ENCODE measurements at regions not wholly inside any gene's neighbourhood (a gene's known extent, or its start where the extent isn't known, plus 50 kb on each side); places are given as distances from the start of the nearest gene placed in this dataset.
A peak's percentile ranks its signal among the peaks of the same experiment; 100 is the strongest.

GRCh38 chr15:100780208-100780800, 99.3 kb upstream of the ALDH1A3 start:
- TF ChIP-seq CTCF (IDR thresholded peaks at IDR 0.05): no peak
- DNase-seq (peak; percentile 38), ATAC-seq (no peak)
- Histone ChIP-seq H3K9me3 (no peaks in the 10 kb centered on the region), H3K36me3 (no peaks in the 10 kb centered on the region), H3K4me1 (no peaks in the 10 kb centered on the region), H3K27me3 (no peaks in the 10 kb centered on the region), H3K4me3 (no peak overlapping the region), H3K27ac (no peak overlapping the region)
- intact Hi-C loops (cut with DNase I): no loop called here

- peak; percentile 37 for DNase-seq
- no peak overlapping the region for H3K4me3 ChIP-seq
- H3K4me1 ChIP-seq: no peaks in the 10 kb centered on the region
- no peaks in the 10 kb centered on the region for H3K9me3 ChIP-seq
- no peak overlapping the region for H3K27ac ChIP-seq
- no peak for TF ChIP-seq CTCF (IDR thresholded peaks at IDR 0.05)
- H3K36me3 ChIP-seq: no peaks in the 10 kb centered on the region
- intact Hi-C loops (cut with DNase I): no loop called here
- no peak for ATAC-seq
- no peaks in the 10 kb centered on the region for H3K27me3 ChIP-seq
These were observed 98.3 kb upstream of the ALDH1A3 start for GRCh38 chr15:100781061-100781960.

GRCh38 chr15:100781961-100782530, 97.6 kb upstream of the ALDH1A3 start:
- ATAC-seq: no peak
- Histone ChIP-seq H3K9me3 (no peaks in the 10 kb centered on the region), H3K27me3 (no peaks in the 10 kb centered on the region), H3K4me1 (no peaks in the 10 kb centered on the region), H3K36me3 (no peaks in the 10 kb centered on the region), H3K4me3 (no peak overlapping the region), H3K27ac (no peak overlapping the region)
- TF ChIP-seq CTCF (IDR thresholded peaks at IDR 0.05): no peak
- intact Hi-C loops (cut with DNase I): no loop called here
- no peak for DNase-seq

- DNase-seq: no peak
- no peaks in the 10 kb centered on the region for H3K27me3 ChIP-seq
- no peaks in the 10 kb centered on the region for H3K36me3 ChIP-seq
- no peaks in the 10 kb centered on the region for H3K4me1 ChIP-seq
- no peak overlapping the region for H3K4me3 ChIP-seq
- no peak for ATAC-seq
- H3K27ac ChIP-seq: no peak overlapping the region
- TF ChIP-seq CTCF (IDR thresholded peaks at IDR 0.05): no peak
- H3K9me3 ChIP-seq: no peaks in the 10 kb centered on the region
- intact Hi-C loops (cut with DNase I): no loop called here
These were observed 96.3 kb upstream of the ALDH1A3 start for GRCh38 chr15:100783291-100783690.

GRCh38 chr15:100783760-100784492, 95.7 kb upstream of the ALDH1A3 start:
- intact Hi-C loops (cut with DNase I): no loop called here

More at GRCh38 chr15:100783760-100784492, 95.7 kb upstream of the ALDH1A3 start:
- no peaks in the 10 kb centered on the region for H3K4me1 ChIP-seq
- no peak overlapping the region for H3K4me3 ChIP-seq
- H3K27me3 ChIP-seq: no peaks in the 10 kb centered on the region
- no peaks in the 10 kb centered on the region for H3K36me3 ChIP-seq
- H3K9me3 ChIP-seq: no peaks in the 10 kb centered on the region
- peak; percentile 32 for DNase-seq
- TF ChIP-seq CTCF (IDR thresholded peaks at IDR 0.05): no peak
- ATAC-seq: no peak
- H3K27ac ChIP-seq: no peak overlapping the region

Data from upper lobe of right lung (tissue), 1 donor.